ENCODE measurements at regions not wholly inside any gene's neighbourhood (a gene's known extent, or its start where the extent isn't known, plus 50 kb on each side); places are given as distances from the start of the nearest gene placed in this dataset.

DNA sequence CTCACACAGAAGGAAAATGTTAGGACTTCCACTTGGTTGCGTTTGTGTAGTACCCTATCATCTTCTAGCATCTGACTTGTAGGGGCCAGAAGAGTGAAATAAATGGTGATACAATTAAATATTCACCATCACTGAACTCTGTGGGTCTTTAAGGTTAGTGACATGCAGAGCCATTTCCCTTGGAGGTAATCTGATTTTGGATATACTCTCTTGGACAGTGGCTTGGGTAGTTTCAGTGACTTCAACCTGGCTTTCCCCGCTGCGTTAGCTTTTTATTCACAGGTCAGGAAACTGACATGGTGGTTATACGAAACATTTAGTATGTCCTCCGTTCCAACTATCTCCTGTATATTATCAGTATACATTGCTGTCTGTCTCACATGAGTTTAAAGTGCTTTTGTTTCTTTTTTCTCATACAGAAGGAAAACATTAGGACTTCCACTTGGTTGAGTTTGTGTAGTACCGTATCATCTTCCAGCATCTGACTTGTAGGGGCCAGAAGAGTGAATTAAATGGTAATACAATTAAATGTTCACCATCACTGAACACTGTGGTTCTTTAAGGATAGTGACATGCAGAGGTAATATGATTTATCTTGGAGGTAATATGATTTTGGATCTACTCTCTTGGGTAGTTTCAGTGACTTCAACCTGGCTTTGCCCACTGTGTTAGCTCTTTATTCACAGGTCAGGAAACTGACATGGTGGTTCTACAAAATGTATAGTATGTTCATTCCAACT lies 883.6 kb downstream of the TAF11L14 start:
- TF ChIP-seq, protein P1, sequence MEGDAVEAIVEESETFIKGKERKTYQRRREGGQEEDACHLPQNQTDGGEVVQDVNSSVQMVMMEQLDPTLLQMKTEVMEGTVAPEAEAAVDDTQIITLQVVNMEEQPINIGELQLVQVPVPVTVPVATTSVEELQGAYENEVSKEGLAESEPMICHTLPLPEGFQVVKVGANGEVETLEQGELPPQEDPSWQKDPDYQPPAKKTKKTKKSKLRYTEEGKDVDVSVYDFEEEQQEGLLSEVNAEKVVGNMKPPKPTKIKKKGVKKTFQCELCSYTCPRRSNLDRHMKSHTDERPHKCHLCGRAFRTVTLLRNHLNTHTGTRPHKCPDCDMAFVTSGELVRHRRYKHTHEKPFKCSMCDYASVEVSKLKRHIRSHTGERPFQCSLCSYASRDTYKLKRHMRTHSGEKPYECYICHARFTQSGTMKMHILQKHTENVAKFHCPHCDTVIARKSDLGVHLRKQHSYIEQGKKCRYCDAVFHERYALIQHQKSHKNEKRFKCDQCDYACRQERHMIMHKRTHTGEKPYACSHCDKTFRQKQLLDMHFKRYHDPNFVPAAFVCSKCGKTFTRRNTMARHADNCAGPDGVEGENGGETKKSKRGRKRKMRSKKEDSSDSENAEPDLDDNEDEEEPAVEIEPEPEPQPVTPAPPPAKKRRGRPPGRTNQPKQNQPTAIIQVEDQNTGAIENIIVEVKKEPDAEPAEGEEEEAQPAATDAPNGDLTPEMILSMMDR (IDR thresholded peaks at IDR 0.05; ENCODE audit: low read depth, low read length, poor library complexity, severe bottlenecking): no peak
- TF ChIP-seq EZH2phosphoT487 (IDR thresholded peaks at IDR 0.05; ENCODE audit: borderline replicate concordance, low read length): no peak
